Stomach (tissue), 4 donors: ENCODE measurements at regions not wholly inside any gene's neighbourhood (a gene's known extent, or its start where the extent isn't known, plus 50 kb on each side); places are given as distances from the start of the nearest gene placed in this dataset.

Experiments used
- CTCF ChIP-seq, 7 experiments: fragments of 450-650 bp in 4 of 7; fragments of 200-600 bp in 3 of 7; sonication (generic) in 3 of 7; IDR thresholded peaks; one replicate each; pipeline ENCODE4 v1.5.1; 2016 to 2019; ENCODE audit warnings: antibody characterized with exemption in 7 of 7, control low read depth in 2 of 7, mild to moderate bottlenecking in 1 of 7
- POLR2A ChIP-seq, 4 donors: fragments of 450-650 bp; IDR thresholded peaks; one replicate each; pipeline ENCODE4 v1.6.1; 2016; ENCODE audit warnings: antibody characterized with exemption in 4 of 4, control low read depth in 2 of 4, mild to moderate bottlenecking in 1 of 4, moderate library complexity in 1 of 4
- POLR2AphosphoS5 ChIP-seq, 3 donors: sonication (generic); formaldehyde crosslinking; IDR thresholded peaks; one replicate each; pipeline ENCODE4 v1.6.1; 2016; ENCODE audit warnings: antibody characterized with exemption in 3 of 3

DNA sequence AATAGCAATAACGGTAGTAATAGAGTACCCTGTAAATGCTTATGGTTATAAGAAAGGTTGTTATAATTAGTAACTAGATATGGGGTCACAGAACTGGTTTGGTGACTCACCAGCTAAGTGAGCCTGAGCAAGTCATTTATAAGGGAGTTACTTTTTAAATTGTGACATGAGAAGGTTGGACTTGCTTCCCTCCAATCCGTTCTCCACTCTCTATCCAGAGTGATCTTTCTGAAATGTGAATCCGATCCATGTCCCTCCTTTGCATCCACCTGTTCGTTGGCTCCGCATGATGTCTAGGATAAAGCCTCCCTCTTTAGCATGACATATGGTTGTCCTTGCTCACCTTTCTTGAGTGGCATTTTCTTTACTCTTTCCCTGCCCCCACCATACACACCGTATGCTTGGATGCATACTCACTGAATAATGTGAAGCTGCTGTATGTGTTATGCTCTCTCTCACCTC is 83.1 kb downstream of the CDC42EP3 start:
- TF ChIP-seq CTCF (IDR thresholded peaks at IDR 0.05) (no peak), POLR2A (IDR thresholded peaks at IDR 0.05) (no peak), POLR2AphosphoS5 (IDR thresholded peaks at IDR 0.05) (no peak)
